ENCODE measurements at regions not wholly inside any gene's neighbourhood (a gene's known extent, or its start where the extent isn't known, plus 50 kb on each side); places are given as distances from the start of the nearest gene placed in this dataset.

DNA sequence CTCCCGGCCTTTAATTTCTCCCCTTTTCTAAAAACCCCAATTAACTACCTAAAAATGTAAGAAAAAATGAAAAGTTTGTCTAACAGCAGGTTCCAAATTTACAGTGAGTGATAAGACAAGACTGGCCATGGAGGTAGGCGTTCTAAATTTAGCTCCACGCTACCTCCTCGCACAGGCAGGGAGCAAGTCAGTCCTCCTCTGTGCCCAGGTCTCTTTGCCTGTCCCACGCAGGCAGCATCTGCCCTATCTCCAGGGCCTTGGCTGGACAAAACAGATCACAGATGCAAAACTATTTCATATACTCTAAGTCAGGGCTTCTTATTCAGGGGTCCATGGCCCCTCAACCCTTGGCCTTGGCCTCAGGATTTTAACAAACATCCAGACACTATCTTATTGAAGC lies 98.0 kb upstream of the JARID2 start:
- TF ChIP-seq, protein P1, sequence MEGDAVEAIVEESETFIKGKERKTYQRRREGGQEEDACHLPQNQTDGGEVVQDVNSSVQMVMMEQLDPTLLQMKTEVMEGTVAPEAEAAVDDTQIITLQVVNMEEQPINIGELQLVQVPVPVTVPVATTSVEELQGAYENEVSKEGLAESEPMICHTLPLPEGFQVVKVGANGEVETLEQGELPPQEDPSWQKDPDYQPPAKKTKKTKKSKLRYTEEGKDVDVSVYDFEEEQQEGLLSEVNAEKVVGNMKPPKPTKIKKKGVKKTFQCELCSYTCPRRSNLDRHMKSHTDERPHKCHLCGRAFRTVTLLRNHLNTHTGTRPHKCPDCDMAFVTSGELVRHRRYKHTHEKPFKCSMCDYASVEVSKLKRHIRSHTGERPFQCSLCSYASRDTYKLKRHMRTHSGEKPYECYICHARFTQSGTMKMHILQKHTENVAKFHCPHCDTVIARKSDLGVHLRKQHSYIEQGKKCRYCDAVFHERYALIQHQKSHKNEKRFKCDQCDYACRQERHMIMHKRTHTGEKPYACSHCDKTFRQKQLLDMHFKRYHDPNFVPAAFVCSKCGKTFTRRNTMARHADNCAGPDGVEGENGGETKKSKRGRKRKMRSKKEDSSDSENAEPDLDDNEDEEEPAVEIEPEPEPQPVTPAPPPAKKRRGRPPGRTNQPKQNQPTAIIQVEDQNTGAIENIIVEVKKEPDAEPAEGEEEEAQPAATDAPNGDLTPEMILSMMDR (IDR thresholded peaks at IDR 0.05; ENCODE audit: insufficient read depth, low read depth, low read length), result no peak
- TF ChIP-seq EZH2 (IDR thresholded peaks at IDR 0.05; ENCODE audit: insufficient read depth, low read length), result no peak
